Stimulated activated naive B cell treated with anti-CD40 and anti-IgM and Interleukin-4, amounts not matched to agents 10 μg/mL and 1 μg/mL and 100 μg/mL, for 72 hours (primary cell): ENCODE measurements at regions not wholly inside any gene's neighbourhood (a gene's known extent, or its start where the extent isn't known, plus 50 kb on each side); places are given as distances from the start of the nearest gene placed in this dataset.
A peak's percentile ranks its signal among the peaks of the same experiment; 100 is the strongest.

Source experiments
- ATAC-seq, 2 donors: fragments of 150-1000 bp; cut with Tn5 transposase; replicated peaks; 2 replicates each; pipeline ENCODE4 v1.10.0; 2021; ENCODE audit warnings: moderate library complexity in 1 of 2
- DNase-seq: peaks from one replicate; pipeline ENCODE4 v3.0.0; 2021
- H3K27ac Mint-ChIP-seq: one replicate; pipeline ENCODE4 v1.8.0; 2022; ENCODE audit warnings: mild to moderate bottlenecking, mixed read lengths
- H3K27me3 Mint-ChIP-seq, 2 donors: one replicate each; pipeline ENCODE4 v1.8.0; 2022; ENCODE audit warnings: mixed read lengths in 2 of 2
- H3K36me3 Mint-ChIP-seq, 2 donors: one replicate each; pipeline ENCODE4 v1.8.0; 2022; ENCODE audit warnings: mixed read lengths in 2 of 2, mild to moderate bottlenecking in 1 of 2
- H3K4me1 Mint-ChIP-seq, 2 donors: one replicate each; pipeline ENCODE4 v1.8.0; 2022; ENCODE audit warnings: mixed read lengths in 2 of 2, mild to moderate bottlenecking in 1 of 2
- H3K4me3 Mint-ChIP-seq, 2 donors: one replicate each; pipeline ENCODE4 v1.8.0; 2022; ENCODE audit warnings: mild to moderate bottlenecking in 2 of 2, mixed read lengths in 2 of 2, moderate library complexity in 1 of 2
- H3K9me3 Mint-ChIP-seq, 2 donors: one replicate each; pipeline ENCODE4 v1.8.0; 2022; ENCODE audit warnings: mixed read lengths in 2 of 2, mild to moderate bottlenecking in 1 of 2

- H3K27me3 Mint-ChIP-seq = no peaks in the 10 kb centered on the region
- ATAC-seq (peak in 1 of 2 donors; percentile 41), DNase-seq (no peak)
- H3K9me3 Mint-ChIP-seq = peaks cover 0 to 8% of the 10 kb centered on the region in 2 donors
- H3K4me1 Mint-ChIP-seq = peaks cover 9 to 26% of the 10 kb centered on the region in 2 donors
- H3K27ac Mint-ChIP-seq = no peak overlapping the region
- H3K4me3 Mint-ChIP-seq = no peak overlapping the region
- H3K36me3 Mint-ChIP-seq = peaks cover 0 to 2% of the 10 kb centered on the region in 2 donors
Observed at GRCh38 chr3:18611991-18612390, 186.9 kb upstream of the SATB1 start.

- peaks cover 0 to 12% of the 10 kb centered on the region in 2 donors for H3K4me1 Mint-ChIP-seq
- no peak overlapping the region for H3K4me3 Mint-ChIP-seq
- DNase-seq (no peak), ATAC-seq (no peak)
- H3K36me3 Mint-ChIP-seq = peaks cover 0 to 2% of the 10 kb centered on the region in 2 donors
- no peaks in the 10 kb centered on the region for H3K27me3 Mint-ChIP-seq
- peaks cover 0 to 8% of the 10 kb centered on the region in 2 donors for H3K9me3 Mint-ChIP-seq
- no peak overlapping the region for H3K27ac Mint-ChIP-seq
Observed at GRCh38 chr3:18609187-18609586, 184.0 kb upstream of the SATB1 start.

GRCh38 chr3:18597919-18598318 lies 172.8 kb upstream of the SATB1 start:
- Mint-ChIP-seq H3K36me3 (peaks cover 7 to 10% of the 10 kb centered on the region in 2 donors), H3K4me1 (peaks cover 0 to 3% of the 10 kb centered on the region in 2 donors), H3K9me3 (peaks cover 14 to 17% of the 10 kb centered on the region in 2 donors), H3K27ac (no peak overlapping the region), H3K4me3 (no peak overlapping the region), H3K27me3 (no peaks in the 10 kb centered on the region)
- no peak for ATAC-seq
- DNase-seq = no peak

- Mint-ChIP-seq H3K27ac (no peak overlapping the region), H3K27me3 (no peaks in the 10 kb centered on the region), H3K36me3 (peaks cover 1 to 3% of the 10 kb centered on the region in 2 donors), H3K4me3 (no peak overlapping the region), H3K9me3 (peaks cover 8 to 9% of the 10 kb centered on the region in 2 donors), H3K4me1 (no peaks in the 10 kb centered on the region)
- ATAC-seq (no peak), DNase-seq (no peak)
Observed at GRCh38 chr3:18593231-18593630, 168.1 kb upstream of the SATB1 start.

- no peak overlapping the region for H3K27ac Mint-ChIP-seq
- no peaks in the 10 kb centered on the region for H3K9me3 Mint-ChIP-seq
- ATAC-seq (no peak), DNase-seq (no peak)
- H3K27me3 Mint-ChIP-seq = peaks cover 0 to 4% of the 10 kb centered on the region in 2 donors
- H3K4me3 Mint-ChIP-seq = no peak overlapping the region
- no peaks in the 10 kb centered on the region for H3K36me3 Mint-ChIP-seq
- no peaks in the 10 kb centered on the region for H3K4me1 Mint-ChIP-seq
Observed at GRCh38 chr3:18591120-18591519, 166.0 kb upstream of the SATB1 start.

- peaks cover 4 to 6% of the 10 kb centered on the region in 2 donors for H3K36me3 Mint-ChIP-seq
- ATAC-seq (no peak), DNase-seq (no peak)
- peaks cover 0 to 4% of the 10 kb centered on the region in 2 donors for H3K27me3 Mint-ChIP-seq
- peaks cover 4 to 5% of the 10 kb centered on the region in 2 donors for H3K9me3 Mint-ChIP-seq
- no peak overlapping the region for H3K4me3 Mint-ChIP-seq
- H3K27ac Mint-ChIP-seq = no peak overlapping the region
- H3K4me1 Mint-ChIP-seq = no peaks in the 10 kb centered on the region
Observed at GRCh38 chr3:18586076-18586475, 160.9 kb upstream of the SATB1 start.

GRCh38 chr3:18585004-18585968 lies 160.1 kb upstream of the SATB1 start:
- Mint-ChIP-seq H3K4me1 (no peaks in the 10 kb centered on the region), H3K9me3 (peaks cover 4 to 5% of the 10 kb centered on the region in 2 donors), H3K36me3 (peaks cover 4 to 6% of the 10 kb centered on the region in 2 donors), H3K4me3 (no peak overlapping the region), H3K27me3 (peaks cover 0 to 4% of the 10 kb centered on the region in 2 donors), H3K27ac (no peak overlapping the region)
- ATAC-seq (no peak), DNase-seq (no peak)

GRCh38 chr3:18580268-18580667 lies 155.1 kb upstream of the SATB1 start:
- no peak for ATAC-seq
- no peak overlapping the region for H3K27ac Mint-ChIP-seq
- no peak overlapping the region for H3K4me3 Mint-ChIP-seq
- peaks cover 0 to 5% of the 10 kb centered on the region in 2 donors for H3K27me3 Mint-ChIP-seq
- no peak for DNase-seq
- H3K36me3 Mint-ChIP-seq = peaks cover 4 to 10% of the 10 kb centered on the region in 2 donors
- peaks cover 4 to 5% of the 10 kb centered on the region in 2 donors for H3K9me3 Mint-ChIP-seq
- peaks cover 9 to 10% of the 10 kb centered on the region in 2 donors for H3K4me1 Mint-ChIP-seq

GRCh38 chr3:18579661-18580060 lies 154.5 kb upstream of the SATB1 start:
- peaks cover 0 to 5% of the 10 kb centered on the region in 2 donors for H3K27me3 Mint-ChIP-seq
- H3K9me3 Mint-ChIP-seq = peaks cover 4 to 5% of the 10 kb centered on the region in 2 donors
- DNase-seq = no peak
- H3K4me3 Mint-ChIP-seq = no peak overlapping the region
- no peak for ATAC-seq
- H3K4me1 Mint-ChIP-seq = peaks cover 9 to 10% of the 10 kb centered on the region in 2 donors
- H3K27ac Mint-ChIP-seq = no peak overlapping the region
- H3K36me3 Mint-ChIP-seq = peaks cover 4 to 10% of the 10 kb centered on the region in 2 donors

GRCh38 chr3:18575573-18575972 lies 150.4 kb upstream of the SATB1 start:
- H3K4me1 Mint-ChIP-seq = peaks cover 9 to 10% of the 10 kb centered on the region in 2 donors
- peaks cover 0 to 5% of the 10 kb centered on the region in 2 donors for H3K27me3 Mint-ChIP-seq
- no peak overlapping the region for H3K27ac Mint-ChIP-seq
- DNase-seq (no peak), ATAC-seq (no peak)
- H3K4me3 Mint-ChIP-seq = no peak overlapping the region
- no peaks in the 10 kb centered on the region for H3K9me3 Mint-ChIP-seq
- H3K36me3 Mint-ChIP-seq = peaks cover 0 to 4% of the 10 kb centered on the region in 2 donors

GRCh38 chr3:18572809-18573208 lies 147.7 kb upstream of the SATB1 start:
- no peak overlapping the region for H3K4me3 Mint-ChIP-seq
- no peaks in the 10 kb centered on the region for H3K4me1 Mint-ChIP-seq
- DNase-seq = no peak
- peaks cover 0 to 4% of the 10 kb centered on the region in 2 donors for H3K36me3 Mint-ChIP-seq
- H3K9me3 Mint-ChIP-seq = no peaks in the 10 kb centered on the region
- H3K27ac Mint-ChIP-seq = no peak overlapping the region
- ATAC-seq = no peak
- H3K27me3 Mint-ChIP-seq = peaks cover 0 to 5% of the 10 kb centered on the region in 2 donors

- DNase-seq (no peak), ATAC-seq (no peak)
- Mint-ChIP-seq H3K4me3 (no peak overlapping the region), H3K27ac (no peak overlapping the region), H3K4me1 (no peaks in the 10 kb centered on the region), H3K9me3 (no peaks in the 10 kb centered on the region), H3K27me3 (no peaks in the 10 kb centered on the region), H3K36me3 (no peaks in the 10 kb centered on the region)
Observed at GRCh38 chr3:18567293-18567692, 142.2 kb upstream of the SATB1 start.

- ATAC-seq (no peak), DNase-seq (no peak)
- H3K36me3 Mint-ChIP-seq = no peaks in the 10 kb centered on the region
- H3K27ac Mint-ChIP-seq = peak overlapping the region; percentile 34
- no peak overlapping the region for H3K4me3 Mint-ChIP-seq
- no peaks in the 10 kb centered on the region for H3K9me3 Mint-ChIP-seq
- peaks cover 13 to 23% of the 10 kb centered on the region in 2 donors for H3K4me1 Mint-ChIP-seq
- H3K27me3 Mint-ChIP-seq = peaks cover 0 to 8% of the 10 kb centered on the region in 2 donors
Observed at GRCh38 chr3:18562364-18563154, 137.4 kb upstream of the SATB1 start.

- peaks cover 0 to 4% of the 10 kb centered on the region in 2 donors for H3K9me3 Mint-ChIP-seq
- H3K4me3 Mint-ChIP-seq = peak overlapping the region; percentile 29 to 59
- DNase-seq = peak; percentile 15
- H3K36me3 Mint-ChIP-seq = no peaks in the 10 kb centered on the region
- H3K27ac Mint-ChIP-seq = peak overlapping the region; percentile 92
- ATAC-seq = no peak
- H3K4me1 Mint-ChIP-seq = peaks cover 23 to 41% of the 10 kb centered on the region in 2 donors
- peaks cover 0 to 8% of the 10 kb centered on the region in 2 donors for H3K27me3 Mint-ChIP-seq
Observed at GRCh38 chr3:18559331-18559842, 134.2 kb upstream of the SATB1 start.
